Effector CD4-positive, alpha-beta T cell (primary cell): ENCODE measurements at regions not wholly inside any gene's neighbourhood (a gene's known extent, or its start where the extent isn't known, plus 50 kb on each side); places are given as distances from the start of the nearest gene placed in this dataset.

ENCODE experiments used
- DNase-seq: peaks from one replicate; pipeline ENCODE4 v3.0.0-alpha.2; 2020

- DNase-seq: no peak
These were observed 727.8 kb downstream of the QKI start for GRCh38 chr6:164142322-164142721.

GRCh38 chr6:164135511-164136132, 721.1 kb downstream of the QKI start:
- no peak for DNase-seq

DNA sequence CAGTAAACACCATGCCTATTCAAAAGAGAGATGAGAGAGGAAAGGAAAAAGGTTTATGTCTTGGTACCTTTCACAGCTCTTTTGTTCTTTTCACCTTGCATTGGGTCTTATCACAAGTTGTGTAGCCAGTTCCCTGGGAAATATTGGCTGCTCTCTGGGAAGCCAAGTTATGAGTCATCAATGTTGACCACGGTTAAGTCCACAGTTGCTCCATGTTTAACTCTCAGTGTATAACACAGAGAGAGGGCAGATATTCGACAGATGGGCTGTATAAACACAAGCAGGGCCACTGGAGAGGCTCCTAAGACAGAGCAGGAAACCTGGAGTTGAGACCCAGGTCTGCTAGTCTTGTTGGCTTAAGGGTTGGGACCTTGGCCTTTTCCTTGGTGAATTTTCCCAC, 718.6 kb downstream of the QKI start:
- no peak for DNase-seq

DNA sequence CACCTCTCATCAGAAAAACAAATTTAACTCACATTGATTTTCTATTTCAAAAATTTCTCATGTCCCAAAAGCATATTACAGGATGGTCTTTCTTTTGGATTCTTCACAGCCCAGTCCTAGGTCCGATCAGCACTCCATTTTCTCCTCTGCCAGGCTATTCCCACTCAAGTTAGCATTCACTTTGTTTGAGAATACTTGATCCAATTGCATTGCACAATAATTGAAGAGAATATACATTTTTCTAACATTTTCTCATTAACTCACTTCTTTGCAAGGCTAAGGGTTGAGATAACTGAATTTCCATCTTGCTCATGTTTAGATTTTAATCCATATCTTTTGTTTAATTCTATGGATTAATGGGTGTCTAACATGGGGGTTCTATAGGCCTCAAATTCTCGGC, 716.1 kb downstream of the QKI start:
- no peak for DNase-seq

GRCh38 chr6:164130151-164130550, 715.6 kb downstream of the QKI start:
- no peak for DNase-seq

DNA sequence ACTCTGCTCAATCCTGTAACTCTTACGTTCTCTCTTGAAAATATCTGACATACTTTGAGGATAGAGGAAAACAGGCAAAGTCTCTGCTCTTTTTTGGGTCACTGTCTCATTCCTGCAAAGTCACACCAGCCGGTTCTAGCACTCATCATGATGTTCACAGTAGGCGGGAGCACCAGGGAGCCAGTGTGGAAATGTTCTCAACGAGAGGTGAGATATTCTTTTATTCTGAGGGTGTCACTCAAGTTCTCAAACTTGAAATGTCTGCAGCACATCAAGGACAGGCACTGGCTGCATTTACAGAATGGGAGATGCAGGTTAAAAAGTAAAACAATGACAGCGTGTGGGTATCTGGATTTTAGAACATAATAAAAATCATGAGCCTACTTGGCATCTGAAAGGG, 714.7 kb downstream of the QKI start:
- DNase-seq: no peak

DNA sequence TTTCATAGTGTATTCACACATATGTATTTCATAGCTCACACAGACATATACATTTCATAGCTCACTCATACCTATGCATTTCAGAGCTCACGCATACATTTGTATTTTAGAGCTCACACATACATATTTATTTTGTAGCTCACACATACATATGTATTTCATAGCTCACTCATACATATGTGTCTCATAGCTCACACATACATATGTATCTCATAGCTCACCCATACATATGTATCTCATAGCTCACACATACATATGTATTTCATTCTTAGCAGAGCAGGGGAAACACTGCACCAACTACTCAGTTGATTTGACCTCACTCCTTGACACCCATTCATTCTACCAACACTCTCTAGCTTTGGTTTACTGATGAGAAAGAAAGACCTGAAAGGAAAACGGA, 713.6 kb downstream of the QKI start:
- DNase-seq: no peak

- no peak for DNase-seq
These were observed 710.5 kb downstream of the QKI start for GRCh38 chr6:164124986-164125385.

GRCh38 chr6:164124473-164124872, 710.0 kb downstream of the QKI start:
- no peak for DNase-seq

DNA sequence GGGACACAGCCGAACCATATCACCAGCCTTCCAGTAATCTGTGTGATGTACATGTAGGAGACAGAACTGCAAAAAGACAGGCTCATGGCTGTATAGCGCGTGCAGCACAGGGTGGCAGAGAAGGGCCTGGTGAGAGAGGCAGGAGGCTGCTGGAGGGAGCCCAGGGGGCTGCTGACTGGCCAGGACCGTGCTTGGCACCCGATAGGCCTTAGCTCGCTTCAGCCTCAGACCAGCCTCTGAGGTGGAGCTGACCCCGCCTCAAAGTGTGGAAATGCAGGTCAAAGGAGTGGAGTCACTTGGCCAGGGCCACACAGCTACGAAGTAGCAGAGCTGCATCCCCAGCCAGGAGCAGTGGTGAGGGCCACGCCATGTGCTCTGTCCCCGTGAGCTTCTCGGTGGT, 707.6 kb downstream of the QKI start:
- no peak for DNase-seq

GRCh38 chr6:164121527-164121926, 707.0 kb downstream of the QKI start:
- DNase-seq: no peak

DNA sequence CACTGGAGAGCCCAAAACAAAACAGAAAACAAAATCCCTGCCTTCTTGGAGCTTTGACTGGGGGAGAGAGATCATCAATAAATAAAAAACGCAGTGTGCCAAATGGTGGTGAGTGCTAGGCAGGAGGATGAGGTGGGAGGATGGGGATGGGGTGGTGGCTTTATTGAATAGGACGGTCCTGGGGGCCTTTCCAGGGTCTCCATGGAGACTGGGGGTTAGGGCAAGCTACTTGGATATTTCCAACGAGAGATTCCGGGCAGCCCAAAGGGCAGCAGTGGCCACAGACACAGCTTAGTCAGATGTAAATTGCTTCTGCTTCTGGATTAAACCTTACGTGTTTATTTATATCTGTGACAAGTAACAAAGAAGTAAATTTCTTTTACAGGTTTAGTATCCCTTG, 700.1 kb downstream of the QKI start:
- no peak for DNase-seq

GRCh38 chr6:164114051-164114450, 699.5 kb downstream of the QKI start:
- no peak for DNase-seq

GRCh38 chr6:164113637-164114036, 699.1 kb downstream of the QKI start:
- DNase-seq: no peak

- DNase-seq: no peak
These were observed 695.2 kb downstream of the QKI start for GRCh38 chr6:164109770-164110140.

DNA sequence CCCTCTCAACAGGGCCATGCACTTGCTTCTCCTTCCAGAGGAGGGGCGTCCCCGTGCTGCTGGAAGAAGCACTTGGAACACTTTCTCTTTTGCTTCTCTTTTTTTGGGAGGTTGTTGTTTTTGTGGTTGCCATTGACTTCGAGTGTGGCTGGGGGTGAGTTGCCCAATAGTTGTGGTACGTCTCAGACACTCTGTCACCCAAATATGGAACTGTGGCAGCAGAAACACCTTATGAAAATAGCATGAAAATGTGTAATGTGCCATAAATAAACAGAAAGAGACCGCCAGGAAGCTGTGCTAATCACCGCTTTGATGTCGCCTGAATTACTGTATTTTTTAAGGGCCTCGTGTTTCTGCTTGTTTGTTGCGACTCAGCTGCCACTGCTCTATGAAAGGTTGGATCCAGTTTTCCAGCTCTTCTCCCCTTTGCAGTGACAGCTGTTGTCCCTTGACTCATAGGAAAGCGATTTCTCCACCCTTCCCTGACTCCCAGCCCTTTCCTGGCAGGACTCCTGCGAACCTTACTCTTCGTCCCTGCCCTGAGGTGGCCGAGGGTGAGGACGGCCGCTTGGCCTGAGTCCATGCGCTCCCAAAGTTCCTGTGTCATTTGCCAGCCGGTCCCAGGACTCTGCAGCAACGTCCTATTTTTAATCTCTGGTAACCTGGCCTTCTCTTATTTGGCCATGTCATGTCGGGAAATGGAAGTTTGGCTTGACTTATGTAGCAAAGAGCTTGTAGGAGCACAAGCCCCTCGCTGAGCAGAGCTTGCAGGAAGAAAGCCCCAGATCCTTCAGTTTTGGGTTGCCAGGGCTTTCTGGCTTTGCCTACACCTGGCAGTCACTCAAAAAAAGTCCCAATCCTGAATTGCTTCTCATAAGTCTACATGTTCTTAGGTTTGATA, 694.6 kb downstream of the QKI start:
- no peak for DNase-seq

- no peak for DNase-seq
These were observed 693.6 kb downstream of the QKI start for GRCh38 chr6:164108092-164108491.

DNA sequence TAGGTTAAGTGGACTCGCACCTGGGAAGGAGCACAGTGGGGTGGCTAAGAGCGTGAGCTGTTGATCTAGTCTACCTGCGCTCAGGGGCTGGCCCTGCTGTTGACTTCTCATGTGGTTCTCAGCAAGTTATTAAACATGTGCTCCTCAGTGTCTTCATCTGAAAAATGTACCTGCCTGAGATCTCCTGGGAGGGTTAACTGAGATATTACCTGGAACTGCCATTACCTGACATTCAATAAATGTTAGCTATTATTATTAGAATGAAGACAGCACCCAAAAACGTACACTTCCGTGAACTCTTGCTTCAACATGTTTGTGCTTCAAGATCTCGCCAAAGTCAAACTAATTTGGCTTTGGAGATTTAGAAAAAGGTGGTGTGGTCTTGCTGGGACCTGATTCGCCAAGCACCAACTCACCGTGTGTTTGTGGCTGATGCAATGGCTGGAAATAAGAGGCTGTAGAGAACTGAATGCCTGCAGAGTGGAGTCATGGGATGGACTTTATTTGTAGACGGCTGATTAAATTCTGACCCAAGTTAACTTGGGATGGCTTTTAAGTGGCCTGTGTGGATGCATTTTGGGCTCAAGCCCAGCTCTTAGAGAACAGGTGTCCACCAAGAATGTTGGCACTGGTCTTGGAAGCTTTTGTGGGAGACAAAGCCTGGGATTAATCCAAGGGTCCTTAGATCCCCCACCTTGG, 692.9 kb downstream of the QKI start:
- DNase-seq: no peak

GRCh38 chr6:164106345-164106769, 691.8 kb downstream of the QKI start:
- no peak for DNase-seq

DNA sequence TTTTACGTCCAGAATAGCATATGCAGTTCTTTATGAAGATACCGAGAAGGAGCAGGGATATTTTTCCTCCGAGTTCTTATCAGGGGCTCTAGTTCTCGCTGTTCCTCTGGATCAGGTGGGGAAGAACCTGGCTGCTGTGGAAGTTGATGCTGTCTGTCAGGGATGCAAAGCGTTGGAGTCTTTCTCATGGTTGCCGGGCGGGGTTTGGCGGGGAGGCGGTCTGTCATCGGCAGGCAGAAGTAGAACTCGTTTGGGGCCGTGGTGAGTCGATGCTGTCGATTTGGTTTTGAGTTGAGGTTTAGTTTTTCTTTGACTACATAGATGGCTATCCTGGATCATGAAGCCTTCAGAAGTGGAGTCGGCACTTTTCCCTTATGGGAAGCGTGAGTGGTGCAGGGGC, 691.2 kb downstream of the QKI start:
- no peak for DNase-seq

GRCh38 chr6:164104432-164104831, 689.9 kb downstream of the QKI start:
- no peak for DNase-seq

DNA sequence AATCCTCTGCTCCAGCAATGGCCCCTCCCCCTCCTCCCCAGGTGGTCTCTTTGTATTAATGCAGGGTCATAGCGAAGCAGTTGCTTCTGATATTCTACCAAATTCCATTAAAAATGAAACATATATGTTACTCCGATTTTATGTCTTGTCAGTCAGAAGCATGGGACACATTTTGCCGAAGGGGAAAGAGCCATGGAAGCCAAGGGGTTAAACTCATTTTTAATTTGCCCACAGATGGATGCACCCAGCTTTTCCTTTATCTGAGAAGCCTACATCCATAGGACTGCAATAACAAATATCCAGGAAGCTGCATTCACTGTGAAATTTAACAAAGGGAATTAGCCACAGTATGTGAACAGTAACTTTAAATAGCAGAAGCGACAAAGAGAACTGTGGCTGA, 688.2 kb downstream of the QKI start:
- no peak for DNase-seq

GRCh38 chr6:164101859-164102258, 687.3 kb downstream of the QKI start:
- no peak for DNase-seq
